ENCODE measurements at regions not wholly inside any gene's neighbourhood (a gene's known extent, or its start where the extent isn't known, plus 50 kb on each side); places are given as distances from the start of the nearest gene placed in this dataset.

- TF ChIP-seq, protein P1, sequence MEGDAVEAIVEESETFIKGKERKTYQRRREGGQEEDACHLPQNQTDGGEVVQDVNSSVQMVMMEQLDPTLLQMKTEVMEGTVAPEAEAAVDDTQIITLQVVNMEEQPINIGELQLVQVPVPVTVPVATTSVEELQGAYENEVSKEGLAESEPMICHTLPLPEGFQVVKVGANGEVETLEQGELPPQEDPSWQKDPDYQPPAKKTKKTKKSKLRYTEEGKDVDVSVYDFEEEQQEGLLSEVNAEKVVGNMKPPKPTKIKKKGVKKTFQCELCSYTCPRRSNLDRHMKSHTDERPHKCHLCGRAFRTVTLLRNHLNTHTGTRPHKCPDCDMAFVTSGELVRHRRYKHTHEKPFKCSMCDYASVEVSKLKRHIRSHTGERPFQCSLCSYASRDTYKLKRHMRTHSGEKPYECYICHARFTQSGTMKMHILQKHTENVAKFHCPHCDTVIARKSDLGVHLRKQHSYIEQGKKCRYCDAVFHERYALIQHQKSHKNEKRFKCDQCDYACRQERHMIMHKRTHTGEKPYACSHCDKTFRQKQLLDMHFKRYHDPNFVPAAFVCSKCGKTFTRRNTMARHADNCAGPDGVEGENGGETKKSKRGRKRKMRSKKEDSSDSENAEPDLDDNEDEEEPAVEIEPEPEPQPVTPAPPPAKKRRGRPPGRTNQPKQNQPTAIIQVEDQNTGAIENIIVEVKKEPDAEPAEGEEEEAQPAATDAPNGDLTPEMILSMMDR (conservative IDR thresholded peaks at IDR 0.05), result no peak
- TF ChIP-seq ZFX (IDR thresholded peaks at IDR 0.05), result no peak
Measured at GRCh38 chr19:33875071-33875470, 78.4 kb downstream of the KCTD15 start.
